ENCODE measurements at regions not wholly inside any gene's neighbourhood (a gene's known extent, or its start where the extent isn't known, plus 50 kb on each side); places are given as distances from the start of the nearest gene placed in this dataset.

DNA sequence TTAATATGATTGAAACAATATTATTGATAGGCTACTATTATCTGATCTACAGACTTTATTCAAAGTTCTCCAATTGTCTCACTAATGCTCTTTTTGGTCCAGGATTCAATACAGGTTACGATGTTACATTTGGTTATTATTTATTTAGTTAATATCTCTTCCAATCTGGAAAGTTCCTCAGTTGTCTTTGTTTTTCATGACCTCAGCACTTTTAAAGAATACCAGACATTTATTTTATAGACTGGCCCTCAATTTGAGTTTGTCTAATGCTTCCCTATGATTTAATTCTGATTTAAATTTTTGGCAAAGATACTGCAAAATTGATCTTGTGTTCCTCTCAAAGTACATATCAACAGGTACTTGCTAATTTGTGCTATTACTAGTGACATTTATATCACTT is 937.4 kb downstream of the KCNMA1 start:
- TF ChIP-seq, protein P1, sequence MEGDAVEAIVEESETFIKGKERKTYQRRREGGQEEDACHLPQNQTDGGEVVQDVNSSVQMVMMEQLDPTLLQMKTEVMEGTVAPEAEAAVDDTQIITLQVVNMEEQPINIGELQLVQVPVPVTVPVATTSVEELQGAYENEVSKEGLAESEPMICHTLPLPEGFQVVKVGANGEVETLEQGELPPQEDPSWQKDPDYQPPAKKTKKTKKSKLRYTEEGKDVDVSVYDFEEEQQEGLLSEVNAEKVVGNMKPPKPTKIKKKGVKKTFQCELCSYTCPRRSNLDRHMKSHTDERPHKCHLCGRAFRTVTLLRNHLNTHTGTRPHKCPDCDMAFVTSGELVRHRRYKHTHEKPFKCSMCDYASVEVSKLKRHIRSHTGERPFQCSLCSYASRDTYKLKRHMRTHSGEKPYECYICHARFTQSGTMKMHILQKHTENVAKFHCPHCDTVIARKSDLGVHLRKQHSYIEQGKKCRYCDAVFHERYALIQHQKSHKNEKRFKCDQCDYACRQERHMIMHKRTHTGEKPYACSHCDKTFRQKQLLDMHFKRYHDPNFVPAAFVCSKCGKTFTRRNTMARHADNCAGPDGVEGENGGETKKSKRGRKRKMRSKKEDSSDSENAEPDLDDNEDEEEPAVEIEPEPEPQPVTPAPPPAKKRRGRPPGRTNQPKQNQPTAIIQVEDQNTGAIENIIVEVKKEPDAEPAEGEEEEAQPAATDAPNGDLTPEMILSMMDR (IDR thresholded peaks at IDR 0.05; ENCODE audit: control extremely low read depth, extremely low read depth, low read depth, missing control alignments) = no peak
- ChIA-PET CTCF (no interaction called here), POLR2A (no interaction called here)
- no peak for DNase-seq (ENCODE audit: extremely low spot score)

DNA sequence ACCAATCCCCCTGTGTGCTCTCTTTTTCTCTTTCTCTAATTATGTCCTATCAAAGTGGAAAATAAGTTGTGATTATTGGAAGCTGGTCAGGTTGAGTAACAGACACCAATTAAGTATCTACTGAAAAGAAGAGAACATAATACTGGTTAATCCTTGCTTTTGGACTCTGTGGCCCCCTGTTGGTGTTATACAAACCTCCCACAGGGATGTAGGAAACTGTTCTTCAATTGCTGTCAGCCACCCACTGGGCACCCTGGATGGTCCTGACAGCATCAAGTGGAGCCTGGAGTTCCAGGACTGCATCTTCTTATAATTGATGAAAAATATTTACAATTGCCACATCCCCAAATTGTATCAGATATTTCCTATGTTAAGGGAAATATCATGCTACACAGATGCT is 939.7 kb downstream of the KCNMA1 start:
- ChIA-PET CTCF (interaction anchor here (1.2 kb wide), 1 partner anchor 18 kb away, joined by 3 read pairs; no protein-coding TSS in a partner anchor), POLR2A (no interaction called here)
- TF ChIP-seq, protein P1 (IDR thresholded peaks at IDR 0.05; ENCODE audit: control extremely low read depth, extremely low read depth, low read depth, missing control alignments) = no peak
- no peak for DNase-seq (ENCODE audit: extremely low spot score)

DNA sequence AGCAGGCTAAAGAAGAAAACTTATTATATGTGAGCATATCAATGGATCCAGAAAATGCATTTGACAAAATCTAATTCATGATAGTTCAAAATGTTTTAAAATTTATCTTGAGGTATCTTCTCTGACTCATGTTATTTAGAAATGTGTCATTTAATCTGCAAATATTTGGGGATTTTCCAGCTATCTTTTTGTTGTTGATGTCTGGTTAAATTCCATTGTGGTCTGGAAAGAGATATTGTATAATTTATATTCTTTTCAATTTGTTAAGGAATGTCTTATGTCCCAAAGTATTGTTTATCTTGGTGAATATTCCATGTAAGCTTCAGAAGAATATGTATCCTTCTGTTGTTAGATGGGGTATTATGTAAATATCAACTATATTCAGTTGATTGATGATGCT is 942.5 kb downstream of the KCNMA1 start:
- TF ChIP-seq, protein P1 (IDR thresholded peaks at IDR 0.05; ENCODE audit: control extremely low read depth, extremely low read depth, low read depth, missing control alignments) = no peak
- DNase-seq (ENCODE audit: extremely low spot score) = no peak
- CTCF ChIA-PET = no interaction called here
- POLR2A ChIA-PET = no interaction called here

DNA sequence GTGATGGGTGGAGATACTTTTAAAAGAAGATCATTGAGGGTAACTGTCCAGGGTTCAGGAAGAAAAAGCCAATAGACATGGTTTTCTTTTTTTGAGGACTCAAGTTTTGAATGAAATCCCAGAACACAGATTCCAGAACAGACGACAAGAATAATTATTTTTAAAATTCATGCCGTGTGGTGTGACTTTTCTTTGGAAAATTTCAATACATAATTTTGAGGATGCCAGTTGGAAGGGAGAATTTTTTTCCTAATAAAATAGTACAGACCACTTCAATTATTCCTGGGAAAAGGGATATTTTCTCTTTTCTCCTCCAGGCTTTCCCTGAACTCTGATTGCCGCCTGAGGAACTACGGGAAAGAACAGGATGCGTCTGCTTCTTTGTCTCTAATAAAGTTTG is 951.4 kb downstream of the KCNMA1 start:
- TF ChIP-seq, protein P1 (IDR thresholded peaks at IDR 0.05; ENCODE audit: control extremely low read depth, extremely low read depth, low read depth, missing control alignments) = no peak
- CTCF ChIA-PET = no interaction called here
- no peak for DNase-seq (ENCODE audit: extremely low spot score)
- POLR2A ChIA-PET = no interaction called here

DNA sequence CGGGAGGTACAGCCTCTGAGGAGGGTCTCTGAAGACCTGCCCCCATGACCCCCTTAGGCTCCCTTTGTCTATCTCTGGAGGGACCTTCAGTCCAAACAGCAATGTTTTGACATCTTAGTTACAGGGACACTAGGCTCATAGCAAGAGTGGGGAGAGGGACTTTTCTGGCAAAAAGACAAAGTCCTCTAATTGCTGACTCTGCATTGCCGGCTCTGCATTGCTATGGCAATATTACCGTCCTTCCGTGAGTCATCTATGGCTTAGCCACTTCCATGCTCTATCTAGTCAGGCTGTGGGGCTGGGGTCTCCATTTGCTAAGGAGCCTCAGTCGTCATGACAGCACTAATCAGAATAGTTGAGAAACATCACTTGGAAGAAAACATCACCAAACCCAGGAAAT is 952.6 kb downstream of the KCNMA1 start:
- CTCF ChIA-PET = no interaction called here
- no peak for DNase-seq (ENCODE audit: extremely low spot score)
- TF ChIP-seq, protein P1 (IDR thresholded peaks at IDR 0.05; ENCODE audit: control extremely low read depth, extremely low read depth, low read depth, missing control alignments) = no peak
- POLR2A ChIA-PET = no interaction called here

DNA sequence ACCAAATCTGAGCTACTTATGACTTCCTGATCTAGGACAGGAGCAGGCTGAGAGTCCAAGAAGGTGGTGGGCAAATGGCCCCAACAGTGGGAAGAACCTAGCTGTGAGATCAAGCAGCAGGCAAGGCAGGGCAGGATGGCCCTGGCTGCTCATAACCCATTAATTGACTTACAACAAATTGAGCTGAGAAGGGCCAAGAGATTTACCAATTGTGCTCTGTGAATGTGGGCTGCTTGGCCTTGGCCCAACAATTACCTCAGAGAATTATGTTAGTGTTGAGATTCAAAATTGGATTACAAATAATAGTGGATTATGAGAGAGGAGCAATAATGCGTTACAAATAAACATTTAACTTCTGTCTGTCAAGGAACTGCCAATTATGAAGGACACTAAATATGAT is 956.5 kb downstream of the KCNMA1 start:
- no peak for DNase-seq (ENCODE audit: extremely low spot score)
- CTCF ChIA-PET = interaction anchor here (1.2 kb wide), 1 partner anchor 12 kb away, joined by 4 read pairs; no protein-coding TSS in a partner anchor
- POLR2A ChIA-PET = no interaction called here
- TF ChIP-seq, protein P1 (IDR thresholded peaks at IDR 0.05; ENCODE audit: control extremely low read depth, extremely low read depth, low read depth, missing control alignments) = no peak

DNA sequence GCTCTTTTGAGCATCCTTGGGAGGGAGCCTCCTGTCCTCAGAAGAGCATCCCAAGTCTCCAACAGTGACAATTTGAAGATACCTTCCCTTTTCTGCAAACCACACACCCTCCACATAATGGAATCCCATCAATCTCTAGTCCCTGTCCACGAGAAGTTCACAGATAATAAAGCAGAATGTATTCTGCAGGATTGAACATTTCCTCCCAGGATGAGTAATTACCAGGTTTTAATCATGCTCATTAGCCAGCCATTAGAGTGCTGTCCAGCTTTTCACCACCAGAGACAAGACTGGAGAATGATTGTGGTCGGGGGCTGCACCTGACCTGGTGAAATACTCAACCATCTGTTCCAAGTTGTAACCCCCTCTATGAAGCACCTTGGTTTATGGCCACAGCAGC is 958.6 kb downstream of the KCNMA1 start:
- ChIA-PET POLR2A (no interaction called here), CTCF (interaction anchor here (1.7 kb wide), 1 partner anchor 10 kb away, joined by 7 read pairs; no protein-coding TSS in a partner anchor)
- TF ChIP-seq, protein P1 (IDR thresholded peaks at IDR 0.05; ENCODE audit: control extremely low read depth, extremely low read depth, low read depth, missing control alignments) = no peak
- DNase-seq (ENCODE audit: extremely low spot score) = no peak
